ENCODE measurements at regions not wholly inside any gene's neighbourhood (a gene's known extent, or its start where the extent isn't known, plus 50 kb on each side); places are given as distances from the start of the nearest gene placed in this dataset.

- Histone ChIP-seq H3K36me3 (no peaks in the 10 kb centered on the region), H3K27me3 (ENCODE audit: insufficient read depth, low read depth, severe bottlenecking) (no peaks in the 10 kb centered on the region), H3K27ac (no peak overlapping the region), H3K4me3 (ENCODE audit: low read depth, low read length) (no peak overlapping the region), H3K9me3 (ENCODE audit: severe bottlenecking) (no peaks in the 10 kb centered on the region)
- TF ChIP-seq CTCF (IDR thresholded peaks at IDR 0.05; ENCODE audit: low read depth, low read length): no peak
- no peak for DNase-seq
These were observed 500.1 kb upstream of the MARCKS start for GRCh38 chr6:113357041-113357440.

GRCh38 chr6:113358063-113358583 lies 499.0 kb upstream of the MARCKS start:
- Histone ChIP-seq H3K27me3 (ENCODE audit: insufficient read depth, low read depth, severe bottlenecking) (no peaks in the 10 kb centered on the region), H3K36me3 (no peaks in the 10 kb centered on the region), H3K4me3 (ENCODE audit: low read depth, low read length) (no peak overlapping the region), H3K27ac (no peak overlapping the region), H3K9me3 (ENCODE audit: severe bottlenecking) (no peaks in the 10 kb centered on the region)
- no peak for TF ChIP-seq CTCF (IDR thresholded peaks at IDR 0.05; ENCODE audit: low read depth, low read length)
- DNase-seq: no peak

GRCh38 chr6:113359155-113360140 lies 497.7 kb upstream of the MARCKS start:
- Histone ChIP-seq H3K9me3 (ENCODE audit: severe bottlenecking) (no peaks in the 10 kb centered on the region), H3K27me3 (ENCODE audit: insufficient read depth, low read depth, severe bottlenecking) (no peaks in the 10 kb centered on the region), H3K27ac (no peak overlapping the region), H3K4me3 (ENCODE audit: low read depth, low read length) (no peak overlapping the region), H3K36me3 (no peaks in the 10 kb centered on the region)
- DNase-seq: no peak
- TF ChIP-seq CTCF (IDR thresholded peaks at IDR 0.05; ENCODE audit: low read depth, low read length): no peak

- Histone ChIP-seq H3K4me3 (ENCODE audit: low read depth, low read length) (no peak overlapping the region), H3K27ac (no peak overlapping the region), H3K36me3 (no peaks in the 10 kb centered on the region), H3K9me3 (ENCODE audit: severe bottlenecking) (no peaks in the 10 kb centered on the region), H3K27me3 (ENCODE audit: insufficient read depth, low read depth, severe bottlenecking) (no peaks in the 10 kb centered on the region)
- TF ChIP-seq CTCF (IDR thresholded peaks at IDR 0.05; ENCODE audit: low read depth, low read length): no peak
- no peak for DNase-seq
These were observed 496.0 kb upstream of the MARCKS start for GRCh38 chr6:113361014-113361645.

GRCh38 chr6:113362301-113363047 lies 494.7 kb upstream of the MARCKS start:
- H3K27me3 ChIP-seq (ENCODE audit: insufficient read depth, low read depth, severe bottlenecking): no peaks in the 10 kb centered on the region
- H3K9me3 ChIP-seq (ENCODE audit: severe bottlenecking): no peaks in the 10 kb centered on the region
- DNase-seq: no peak
- no peak overlapping the region for H3K4me3 ChIP-seq (ENCODE audit: low read depth, low read length)
- H3K36me3 ChIP-seq: no peaks in the 10 kb centered on the region
- H3K27ac ChIP-seq: no peak overlapping the region
- no peak for TF ChIP-seq CTCF (IDR thresholded peaks at IDR 0.05; ENCODE audit: low read depth, low read length)

Data from WERI-Rb-1 (cell line).